A673 (cell line): ENCODE measurements at regions not wholly inside any gene's neighbourhood (a gene's known extent, or its start where the extent isn't known, plus 50 kb on each side); places are given as distances from the start of the nearest gene placed in this dataset.

ENCODE experiments used
- BruUV-seq: library from RNA; stranded (reverse); fragments of 400-500 nt; replicated peaks from 2 replicates; lab custom pipeline; 2021; lab: Mats Ljungman, UMichigan
- CTCF ChIA-PET: fragments of 300-600 bp; sonication (Branson Sonifier 250); formaldehyde crosslinking; loops from one replicate; lab custom pipeline; 2022; ENCODE audit warnings: antibody characterized with exemption; lab: Charles Lee
- POLR2A ChIA-PET: fragments of 300-600 bp; sonication (Branson Sonifier 250); formaldehyde crosslinking; loops from one replicate; lab custom pipeline; 2022; ENCODE audit warnings: antibody characterized with exemption; ENCODE audit not compliant: low non-redundant PET; lab: Charles Lee
- DNase-seq: peaks from one replicate; pipeline ENCODE4 v3.0.0-alpha.2; 2015; ENCODE audit warnings: low spot score
- H3K27ac ChIP-seq: fragments of 200-600 bp; sonication (generic); 2 replicates; pipeline ENCODE4 v1.5.1; 2016; ENCODE audit warnings: mixed run types, low read depth, mild to moderate bottlenecking, mixed read lengths, antibody characterized with exemption, low read length; ENCODE audit not compliant: poor library complexity, severe bottlenecking
- H3K27me3 ChIP-seq: fragments of 200-600 bp; sonication (generic); replicated peaks from 2 replicates; pipeline ENCODE4 v1.6.1; 2017; ENCODE audit warnings: mixed run types, low read depth, mild to moderate bottlenecking, mixed read lengths, antibody characterized with exemption, low read length; ENCODE audit not compliant: insufficient read depth, poor library complexity
- H3K36me3 ChIP-seq: fragments of 200-600 bp; sonication (generic); 2 replicates; pipeline ENCODE4 v1.6.1; 2016; ENCODE audit warnings: mixed run types, mild to moderate bottlenecking, mixed read lengths, antibody characterized with exemption, low read length; ENCODE audit not compliant: insufficient read depth, poor library complexity, severe bottlenecking
- H3K4me1 ChIP-seq: fragments of 200-600 bp; sonication (generic); 2 replicates; pipeline ENCODE4 v1.6.1; 2017; ENCODE audit warnings: mixed run types, mild to moderate bottlenecking, mixed read lengths, antibody characterized with exemption, low read length; ENCODE audit not compliant: insufficient read depth, poor library complexity, severe bottlenecking
- H3K4me3 ChIP-seq: fragments of 200-600 bp; sonication (generic); 2 replicates; pipeline ENCODE4 v1.5.1; 2016; ENCODE audit warnings: low read depth, mixed run types, mild to moderate bottlenecking, mixed read lengths, low read length; ENCODE audit not compliant: poor library complexity, severe bottlenecking
- H3K9me3 ChIP-seq: fragments of 200-600 bp; sonication (generic); 2 replicates; pipeline ENCODE4 v1.6.1; 2016; ENCODE audit warnings: mixed run types, low read depth, mild to moderate bottlenecking, mixed read lengths, antibody characterized with exemption, low read length; ENCODE audit not compliant: poor library complexity, severe bottlenecking
- CTCF ChIP-seq: fragments of 300-800, 200-600 bp; sonication (generic); conservative IDR thresholded peaks from 2 replicates; pipeline ENCODE4 v1.5.1; 2017; ENCODE audit warnings: low read depth, mild to moderate bottlenecking, antibody characterized with exemption, low read length, moderate library complexity, mixed read lengths
- EZH2 ChIP-seq: fragments of 200-600 bp; sonication (generic); IDR thresholded peaks from 2 replicates; pipeline ENCODE4 v1.6.1; 2017; ENCODE audit warnings: borderline replicate concordance, low read depth, mild to moderate bottlenecking, mixed read lengths, antibody characterized with exemption, low read length; ENCODE audit not compliant: poor library complexity, severe bottlenecking
- intact Hi-C: fragments of 100-400 bp; cut with micrococcal nuclease; formaldehyde crosslinking; loops from one replicate; pipeline ENCODE4 v1.10.0; 2022; ENCODE audit not compliant: unreplicated experiment

GRCh38 chr1:55289614-55290013 lies 74.5 kb upstream of the USP24 start:
- Histone ChIP-seq H3K36me3 (no peaks in the 10 kb centered on the region), H3K27me3 (no peaks in the 10 kb centered on the region), H3K4me1 (peaks cover 6% of the 10 kb centered on the region), H3K4me3 (no peak overlapping the region), H3K9me3 (no peaks in the 10 kb centered on the region), H3K27ac (no peak overlapping the region)
- CTCF ChIA-PET: no interaction called here
- intact Hi-C loops: loop anchor here (5.0 kb wide), 1 partner anchor 1293 kb away; no protein-coding TSS in a partner anchor
- no TSS peak for BruUV-seq
- DNase-seq: no peak
- POLR2A ChIA-PET: no interaction called here
- no peak for TF ChIP-seq CTCF
- TF ChIP-seq EZH2: no peak

- no TSS peak for BruUV-seq
- H3K36me3 ChIP-seq: no peaks in the 10 kb centered on the region
- intact Hi-C loops: loop anchor here (5.0 kb wide), 1 partner anchor 1293 kb away; no protein-coding TSS in a partner anchor
- no peaks in the 10 kb centered on the region for H3K9me3 ChIP-seq
- DNase-seq: no peak
- TF ChIP-seq EZH2: no peak
- no peak for TF ChIP-seq CTCF
- H3K27ac ChIP-seq: no peak overlapping the region
- no peak overlapping the region for H3K4me3 ChIP-seq
- CTCF ChIA-PET: no interaction called here
- peaks cover 6% of the 10 kb centered on the region for H3K4me1 ChIP-seq
- POLR2A ChIA-PET: no interaction called here
- no peaks in the 10 kb centered on the region for H3K27me3 ChIP-seq
Observed at GRCh38 chr1:55289042-55289441, 73.9 kb upstream of the USP24 start.

- CTCF ChIA-PET: no interaction called here
Observed at GRCh38 chr1:55288245-55288644, 73.1 kb upstream of the USP24 start.

More at GRCh38 chr1:55288245-55288644, 73.1 kb upstream of the USP24 start:
- no peak overlapping the region for H3K27ac ChIP-seq
- peaks cover 6% of the 10 kb centered on the region for H3K4me1 ChIP-seq
- H3K27me3 ChIP-seq: no peaks in the 10 kb centered on the region
- peak; percentile 80 for DNase-seq
- H3K4me3 ChIP-seq: peak overlapping the region; percentile 20
- POLR2A ChIA-PET: no interaction called here
- intact Hi-C loops: loop anchor here (5.0 kb wide), 1 partner anchor 1294 kb away; no protein-coding TSS in a partner anchor
- H3K36me3 ChIP-seq: no peaks in the 10 kb centered on the region
- BruUV-seq: no TSS peak
- no peak for TF ChIP-seq EZH2
- no peak for TF ChIP-seq CTCF
- H3K9me3 ChIP-seq: no peaks in the 10 kb centered on the region
